Stimulated activated CD4-positive, alpha-beta T cell treated with anti-CD3 and anti-CD28 coated beads, Interleukin-1b, Interleukin-23, amount 100 ng/mL, for 24 hours (primary cell): ENCODE measurements at regions not wholly inside any gene's neighbourhood (a gene's known extent, or its start where the extent isn't known, plus 50 kb on each side); places are given as distances from the start of the nearest gene placed in this dataset.

Source experiments
- DNase-seq, 4 experiments: peaks; one replicate each; pipeline ENCODE4 v3.0.0-alpha.2; 2020; ENCODE audit warnings: low read depth in 4 of 4, low spot score in 1 of 4

DNA sequence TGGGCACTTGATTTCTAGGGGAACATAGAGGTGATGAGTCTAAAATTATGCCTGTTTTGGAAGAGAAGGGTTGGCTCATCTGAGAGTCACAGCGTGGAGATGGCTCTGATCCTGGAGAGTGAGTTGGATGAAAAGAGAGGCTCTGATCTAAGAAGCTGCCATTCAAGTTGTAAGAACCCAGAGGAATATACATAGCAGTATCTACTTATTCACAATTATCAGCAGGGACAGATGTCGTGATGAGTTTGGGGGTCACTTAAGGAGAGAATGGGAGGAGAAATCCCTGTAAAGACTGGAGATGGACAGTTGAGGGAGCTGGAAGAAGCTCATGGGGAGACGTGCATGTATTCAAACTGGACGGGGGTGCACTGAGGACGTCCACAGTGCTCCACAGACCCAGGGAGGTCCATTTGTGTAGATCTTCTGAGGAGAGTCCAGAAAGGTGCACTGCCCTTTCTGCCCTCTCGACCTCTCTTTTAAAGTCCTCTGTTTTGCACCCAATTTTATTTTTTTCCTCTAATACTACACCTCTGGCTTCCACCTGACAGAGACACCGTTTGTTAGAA is 124.7 kb upstream of the SSTR4 start:
- DNase-seq: no peak

DNA sequence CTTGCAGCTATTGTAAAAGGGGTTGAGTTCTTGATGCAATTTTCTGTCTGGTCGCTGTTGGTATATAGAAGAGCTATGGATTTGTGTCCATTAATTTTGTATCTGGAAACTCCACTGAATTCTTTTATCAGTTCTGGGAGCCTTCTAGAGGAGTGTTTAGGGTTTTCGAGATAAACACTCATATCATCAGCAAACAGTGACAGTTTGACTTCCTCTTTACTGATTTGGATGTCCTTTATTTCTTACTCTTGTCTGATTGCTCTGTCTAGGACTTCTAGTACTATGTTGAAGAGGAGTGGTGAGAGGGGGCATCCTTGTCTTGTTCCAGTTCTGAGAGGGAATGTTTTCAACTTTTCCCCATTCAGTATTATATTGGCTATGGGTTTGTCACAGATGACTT is 120.8 kb upstream of the SSTR4 start:
- DNase-seq: no peak

DNA sequence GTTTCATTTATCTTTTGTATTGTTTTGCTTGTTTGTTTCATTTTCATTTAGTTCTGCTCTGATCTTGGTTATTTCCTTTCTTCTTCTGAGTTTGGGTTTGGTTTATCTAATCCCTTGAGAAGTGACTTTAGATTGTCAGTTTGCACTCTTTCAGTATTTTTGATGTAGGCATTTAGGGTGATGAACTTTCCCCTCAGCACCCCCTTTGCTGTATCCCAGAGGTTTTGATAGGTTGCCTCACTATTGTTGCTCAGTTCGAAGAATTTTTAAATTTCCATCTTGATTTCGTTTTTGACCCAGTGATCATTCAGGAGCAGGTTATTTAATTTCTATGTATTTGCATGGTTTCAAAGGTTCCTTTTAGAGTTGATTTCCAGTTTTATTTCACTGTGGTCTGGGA is 119.6 kb upstream of the SSTR4 start:
- no peak for DNase-seq

DNA sequence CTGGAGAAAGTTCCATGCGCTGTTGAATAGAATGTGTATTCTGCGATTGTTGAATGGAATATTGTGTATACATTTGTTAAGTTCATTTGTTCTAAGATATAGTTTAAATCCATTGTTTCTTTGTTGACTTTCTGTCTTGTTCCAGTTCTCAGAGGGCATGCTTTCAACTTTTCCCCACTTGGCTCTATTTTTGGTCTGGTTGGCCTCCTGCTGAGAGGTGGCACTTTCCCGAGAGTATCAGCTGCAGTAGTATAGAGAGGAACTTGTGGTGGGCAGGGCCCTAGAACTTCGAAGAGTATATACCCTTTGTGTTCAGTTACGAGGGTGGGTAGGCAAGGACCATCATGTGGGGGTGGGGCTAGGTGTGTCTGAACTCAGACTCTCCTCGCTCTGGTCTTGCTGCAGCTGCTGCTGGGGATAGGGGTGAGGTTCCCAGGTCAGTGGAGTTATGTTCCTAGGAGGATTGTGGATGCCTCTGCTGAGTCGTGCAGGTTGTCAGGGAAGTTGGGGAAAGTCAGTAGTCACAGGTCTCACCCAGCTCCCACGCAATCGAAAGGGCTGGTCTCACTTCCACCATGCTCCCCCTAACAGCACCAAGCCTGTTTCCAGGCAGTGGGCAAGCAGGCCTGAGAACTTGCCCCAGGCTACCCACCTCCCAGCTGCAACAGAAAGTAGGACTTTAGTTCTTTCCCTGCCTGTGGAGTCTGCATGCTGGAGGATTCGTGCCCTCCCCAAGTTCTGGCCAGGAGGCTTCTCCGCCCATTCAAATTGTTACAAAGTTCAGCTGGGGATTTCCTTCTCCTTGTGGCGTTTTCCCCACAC is 118.9 kb upstream of the SSTR4 start:
- DNase-seq: no peak

- DNase-seq: no peak
Observed at GRCh38 chr20:22918286-22918983, 116.7 kb upstream of the SSTR4 start.

DNA sequence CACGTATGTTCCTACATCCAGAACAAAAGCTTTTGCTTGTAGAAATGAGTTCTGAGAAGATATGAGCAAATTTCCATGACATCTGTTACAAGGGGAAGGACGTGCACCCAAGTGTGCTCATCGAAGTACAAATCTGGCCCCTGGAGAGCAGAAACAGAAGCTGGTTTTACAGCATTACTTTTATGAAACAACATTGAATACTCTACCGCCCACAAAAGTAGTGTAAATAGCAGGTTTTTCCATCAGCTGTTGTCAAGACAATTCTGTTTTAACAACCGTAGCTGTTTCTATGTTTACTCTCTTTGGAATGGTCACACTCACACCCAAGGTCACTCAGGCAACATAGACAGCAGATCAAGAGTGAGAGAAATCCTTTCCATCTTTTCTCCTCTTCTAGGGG is 114.2 kb upstream of the SSTR4 start:
- DNase-seq: no peak

DNA sequence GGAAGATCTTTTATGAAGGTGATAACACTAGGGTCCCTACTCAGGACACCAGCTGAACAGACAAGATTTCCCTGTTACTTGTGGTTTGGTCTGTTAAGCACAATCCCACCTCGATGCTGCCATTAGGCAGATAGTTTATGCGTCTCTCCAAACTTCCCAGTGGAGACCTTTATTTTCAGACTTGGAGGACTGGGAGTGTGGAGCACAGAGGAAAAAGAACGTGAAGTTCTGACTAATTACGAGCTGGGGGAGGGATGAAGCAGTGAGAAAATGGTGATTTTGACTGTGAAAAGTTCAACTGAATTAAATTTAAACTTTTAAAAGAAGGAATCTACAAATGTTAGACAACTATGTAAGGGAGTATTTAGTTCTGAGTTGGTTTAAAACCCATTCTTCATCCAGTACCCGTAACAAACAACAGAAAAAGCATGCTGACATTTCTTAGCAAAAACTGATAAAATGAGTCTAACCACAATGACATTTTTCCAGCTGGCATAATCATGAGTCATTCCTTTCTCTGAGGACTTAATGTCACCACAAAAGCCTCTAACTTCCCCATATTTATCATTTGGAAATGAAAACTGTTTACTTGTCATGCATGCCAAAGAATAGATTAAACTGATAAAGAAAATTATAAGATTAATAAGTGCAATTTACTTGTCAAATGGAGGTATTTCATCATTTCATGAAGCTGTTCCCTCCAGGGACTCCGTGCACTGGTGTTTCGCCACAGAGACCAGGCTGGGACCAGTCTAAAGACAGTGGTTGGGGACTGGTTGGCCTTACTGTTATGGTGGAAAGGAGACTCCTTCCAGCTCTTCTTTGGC is 113.3 kb upstream of the SSTR4 start:
- no peak for DNase-seq

DNA sequence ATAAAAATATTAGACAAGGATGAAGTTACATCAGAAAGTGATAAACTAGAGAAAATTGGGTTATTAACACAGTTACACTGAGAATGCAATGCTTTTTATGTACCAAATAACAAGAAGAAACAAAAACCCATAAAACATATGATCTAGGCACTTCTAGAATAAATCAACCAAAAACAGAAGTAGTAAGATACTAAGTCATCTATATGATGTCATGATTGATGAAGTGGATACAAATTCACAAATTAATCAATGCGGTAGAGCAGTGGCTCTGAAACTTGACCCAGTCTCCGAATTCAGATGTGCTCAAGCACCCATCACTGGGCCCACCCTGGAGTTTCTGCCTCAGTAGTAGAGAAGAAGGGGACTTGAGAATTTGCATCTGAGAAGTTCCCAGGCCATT is 112.1 kb upstream of the SSTR4 start:
- no peak for DNase-seq

- DNase-seq: no peak
Observed at GRCh38 chr20:22924046-22924737, 110.9 kb upstream of the SSTR4 start.

DNA sequence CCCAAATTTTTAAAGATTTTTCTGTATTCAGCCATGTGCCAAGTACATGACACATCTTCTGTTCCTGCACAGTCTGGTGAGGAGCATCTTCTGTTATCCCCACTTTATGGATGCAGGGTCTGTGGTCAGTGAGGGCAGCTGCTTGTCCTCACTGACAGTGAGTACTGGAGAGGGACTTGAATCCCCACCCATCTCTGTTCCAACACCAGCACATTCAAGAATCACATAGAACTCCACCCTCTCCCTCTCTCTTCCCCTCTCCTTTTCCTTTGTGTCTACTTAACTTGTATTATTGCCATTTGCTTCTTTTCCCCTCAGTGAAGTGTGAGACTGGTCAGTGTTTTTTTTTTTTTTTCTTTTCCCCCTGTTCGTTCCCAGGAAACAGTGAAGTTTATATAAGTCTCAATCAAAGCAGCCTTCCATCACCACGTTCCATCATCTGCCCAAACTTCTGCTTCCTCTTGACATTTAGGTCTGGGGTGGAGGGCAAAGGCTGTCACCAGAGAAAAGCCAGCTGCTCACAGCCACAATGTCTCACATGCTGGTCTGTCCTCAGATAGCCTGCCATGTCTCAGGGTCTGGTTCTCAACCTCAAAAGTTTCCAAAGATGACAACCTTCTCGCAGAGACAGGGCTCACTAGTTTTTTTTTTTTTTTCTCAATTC is 110.0 kb upstream of the SSTR4 start:
- no peak for DNase-seq

DNA sequence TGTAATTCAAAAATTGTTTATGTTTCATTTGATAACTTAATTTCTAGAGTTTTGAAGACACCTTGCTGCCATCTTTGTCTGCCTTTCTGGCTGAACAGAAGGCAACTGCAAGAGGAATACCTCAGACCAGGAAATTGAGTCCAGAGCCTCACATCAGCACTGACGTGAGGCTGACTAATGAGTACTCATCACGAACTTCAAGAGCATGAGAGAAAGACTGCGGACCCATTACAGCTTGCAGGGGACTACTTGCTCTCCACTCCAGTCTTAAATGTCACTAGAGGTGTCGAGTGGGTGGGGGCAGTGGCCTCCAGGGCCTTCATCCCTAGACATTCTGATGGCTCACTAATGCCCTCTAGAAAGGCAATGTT is 109.5 kb upstream of the SSTR4 start:
- DNase-seq: no peak

DNA sequence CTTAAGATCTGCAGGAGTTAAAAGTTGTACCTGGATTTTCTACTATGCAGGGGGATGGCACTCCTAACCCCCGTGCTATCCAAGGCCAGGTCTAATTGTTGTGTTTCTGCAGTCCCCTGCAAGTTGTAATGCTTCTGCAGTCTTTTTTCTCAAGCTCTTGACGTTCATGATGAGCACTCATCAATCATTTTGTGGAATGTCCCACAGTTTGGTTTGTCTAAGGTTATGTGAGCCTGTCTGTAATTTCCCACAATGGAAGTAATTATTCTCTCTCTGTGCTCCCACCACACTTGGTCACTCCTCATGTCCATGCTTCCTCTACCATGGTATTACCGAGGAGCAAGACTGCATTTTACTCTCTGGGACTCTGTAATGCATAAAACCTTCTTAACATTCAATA is 107.6 kb upstream of the SSTR4 start:
- no peak for DNase-seq

- DNase-seq: no peak
Observed at GRCh38 chr20:22928679-22929078, 106.4 kb upstream of the SSTR4 start.

- DNase-seq: no peak
Observed at GRCh38 chr20:22929661-22930060, 105.5 kb upstream of the SSTR4 start.

DNA sequence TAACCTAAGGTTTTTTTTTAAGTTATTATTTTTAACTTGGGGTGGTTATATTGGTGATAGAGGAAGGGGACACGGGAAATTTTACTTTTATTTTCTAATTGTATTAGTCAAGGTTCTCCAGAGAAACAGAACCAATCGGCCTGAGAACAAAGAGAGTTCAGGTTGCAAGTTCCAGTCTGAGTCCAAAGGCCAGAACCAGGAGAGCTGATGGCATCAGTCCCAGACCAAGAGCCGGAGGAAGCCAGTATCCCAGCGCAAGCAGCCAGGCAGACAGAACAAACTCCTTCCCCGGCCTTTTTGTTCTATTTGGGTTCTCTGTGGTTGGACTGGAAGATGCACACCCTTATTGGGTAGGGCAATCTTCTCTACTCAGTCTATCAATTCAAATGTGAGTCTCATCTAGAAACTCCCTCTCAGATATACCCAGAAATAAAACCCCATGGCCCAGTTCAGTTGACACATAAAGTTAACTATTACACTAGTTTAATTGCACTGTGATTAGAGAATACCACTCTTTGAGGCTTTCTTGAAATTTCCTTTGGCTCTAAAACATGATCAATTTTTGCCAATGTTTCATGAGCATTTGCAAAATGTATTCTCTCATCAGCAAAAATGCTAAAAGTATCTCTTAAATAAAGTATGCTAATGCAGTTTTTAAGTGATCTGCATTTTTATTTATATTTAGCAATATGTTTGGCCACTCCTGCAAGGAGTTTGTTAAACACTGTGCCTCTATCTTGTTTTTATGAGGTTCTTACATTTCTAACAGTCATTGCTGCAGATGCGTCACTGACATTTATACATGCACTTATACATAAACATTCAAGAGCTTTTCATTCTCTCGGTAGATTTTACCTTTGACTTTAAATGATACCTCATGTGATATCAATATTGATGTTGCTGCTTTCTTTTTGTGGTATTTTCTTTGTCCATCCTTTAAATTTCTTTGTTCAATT is 103.2 kb upstream of the SSTR4 start:
- DNase-seq: no peak

GRCh38 chr20:22939181-22939580 is 95.9 kb upstream of the SSTR4 start:
- no peak for DNase-seq

DNA sequence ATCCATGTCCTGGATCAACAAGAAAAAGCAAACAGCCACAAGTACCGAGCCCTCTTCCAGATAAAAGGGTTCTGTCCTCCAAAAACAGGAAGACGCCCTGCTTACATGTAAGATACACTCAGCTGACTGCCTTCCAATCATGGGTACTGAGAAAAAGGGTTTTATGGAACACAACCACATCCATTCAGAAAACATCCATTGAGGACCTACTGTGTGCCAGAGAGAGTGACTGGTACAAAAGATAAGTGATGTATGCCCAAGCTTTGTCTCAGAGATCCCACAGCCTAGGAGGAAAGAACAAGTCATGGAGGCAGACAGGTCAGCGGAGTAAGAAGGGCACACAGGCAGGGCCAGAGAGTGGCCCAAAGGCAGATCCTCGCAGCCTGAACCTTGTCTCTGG is 94.8 kb upstream of the SSTR4 start:
- no peak for DNase-seq

DNA sequence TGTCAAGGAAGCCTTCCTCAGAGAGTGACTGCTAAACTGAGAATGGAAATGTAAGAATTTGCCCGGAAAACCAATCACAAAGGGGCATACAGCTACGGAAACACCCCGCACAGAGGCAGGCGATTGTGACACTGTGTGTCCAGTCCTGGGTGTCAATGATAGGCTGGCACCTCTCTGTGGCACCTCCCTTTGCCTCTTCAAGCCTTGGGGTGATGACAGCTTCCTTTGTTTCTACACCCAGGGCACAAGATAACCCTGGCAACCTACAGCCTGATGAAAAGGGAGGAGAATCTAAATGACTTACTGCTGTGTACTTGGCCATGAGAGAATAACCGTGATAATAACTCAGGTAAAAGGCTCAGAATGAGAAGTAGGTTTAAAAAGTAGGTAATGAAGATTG is 93.6 kb upstream of the SSTR4 start:
- DNase-seq: no peak

- DNase-seq: no peak
Observed at GRCh38 chr20:22942742-22943141, 92.4 kb upstream of the SSTR4 start.
